Esophagus muscularis mucosa (tissue), 3 donors: ENCODE measurements at regions not wholly inside any gene's neighbourhood (a gene's known extent, or its start where the extent isn't known, plus 50 kb on each side); places are given as distances from the start of the nearest gene placed in this dataset.

ENCODE experiments used
- POLR2AphosphoS5 ChIP-seq, 2 donors: sonication (generic); formaldehyde crosslinking; IDR thresholded peaks; one replicate each; pipeline ENCODE4 v1.6.1; 2017; ENCODE audit warnings: antibody characterized with exemption in 2 of 2
- TF ChIP-seq, protein P1 (sequence below), 3 experiments: fragments of 200-600 bp in 2 of 3; fragments of 450-650 bp in 1 of 3; sonication (generic) in 2 of 3; IDR thresholded peaks; one replicate each; pipeline ENCODE4 v1.5.1; 2017 to 2019; ENCODE audit warnings: antibody characterized with exemption in 3 of 3, mild to moderate bottlenecking in 2 of 3, moderate library complexity in 1 of 3

GRCh38 chr16:50478773-50479149, 69.4 kb upstream of the NKD1 start:
- no peak for TF ChIP-seq POLR2AphosphoS5 (IDR thresholded peaks at IDR 0.05)
- TF ChIP-seq, protein P1, sequence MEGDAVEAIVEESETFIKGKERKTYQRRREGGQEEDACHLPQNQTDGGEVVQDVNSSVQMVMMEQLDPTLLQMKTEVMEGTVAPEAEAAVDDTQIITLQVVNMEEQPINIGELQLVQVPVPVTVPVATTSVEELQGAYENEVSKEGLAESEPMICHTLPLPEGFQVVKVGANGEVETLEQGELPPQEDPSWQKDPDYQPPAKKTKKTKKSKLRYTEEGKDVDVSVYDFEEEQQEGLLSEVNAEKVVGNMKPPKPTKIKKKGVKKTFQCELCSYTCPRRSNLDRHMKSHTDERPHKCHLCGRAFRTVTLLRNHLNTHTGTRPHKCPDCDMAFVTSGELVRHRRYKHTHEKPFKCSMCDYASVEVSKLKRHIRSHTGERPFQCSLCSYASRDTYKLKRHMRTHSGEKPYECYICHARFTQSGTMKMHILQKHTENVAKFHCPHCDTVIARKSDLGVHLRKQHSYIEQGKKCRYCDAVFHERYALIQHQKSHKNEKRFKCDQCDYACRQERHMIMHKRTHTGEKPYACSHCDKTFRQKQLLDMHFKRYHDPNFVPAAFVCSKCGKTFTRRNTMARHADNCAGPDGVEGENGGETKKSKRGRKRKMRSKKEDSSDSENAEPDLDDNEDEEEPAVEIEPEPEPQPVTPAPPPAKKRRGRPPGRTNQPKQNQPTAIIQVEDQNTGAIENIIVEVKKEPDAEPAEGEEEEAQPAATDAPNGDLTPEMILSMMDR (IDR thresholded peaks at IDR 0.05) = no peak
